GM21825 (cell line): ENCODE measurements at regions not wholly inside any gene's neighbourhood (a gene's known extent, or its start where the extent isn't known, plus 50 kb on each side); places are given as distances from the start of the nearest gene placed in this dataset.

Source experiments
- ATAC-seq: cut with Tn5 transposase; IDR thresholded peaks from one replicate; pipeline ENCODE4 v1.9.1; 2021; ENCODE audit warnings: mild to moderate bottlenecking, moderate library complexity; ENCODE audit not compliant: unreplicated experiment

DNA sequence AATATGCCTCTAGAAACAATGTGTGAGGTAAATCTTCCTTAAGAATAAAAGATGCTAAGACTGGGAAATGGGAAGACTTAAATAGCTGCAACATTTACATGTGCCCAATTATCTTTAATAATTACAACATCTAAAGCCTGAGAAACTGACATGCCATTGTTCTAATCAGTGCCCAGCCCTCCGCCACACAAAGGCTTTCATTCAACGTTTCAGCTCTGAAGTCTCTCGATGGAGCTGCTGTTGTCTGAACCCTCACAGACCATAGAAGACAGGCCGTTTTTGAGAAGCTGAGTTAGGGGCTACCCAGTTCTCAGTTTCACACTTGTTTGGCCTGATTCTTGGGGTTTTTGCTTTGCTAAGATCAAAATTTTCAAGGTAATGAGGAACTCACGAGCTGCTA lies 315.4 kb upstream of the CHST9 start:
- no peak for ATAC-seq

DNA sequence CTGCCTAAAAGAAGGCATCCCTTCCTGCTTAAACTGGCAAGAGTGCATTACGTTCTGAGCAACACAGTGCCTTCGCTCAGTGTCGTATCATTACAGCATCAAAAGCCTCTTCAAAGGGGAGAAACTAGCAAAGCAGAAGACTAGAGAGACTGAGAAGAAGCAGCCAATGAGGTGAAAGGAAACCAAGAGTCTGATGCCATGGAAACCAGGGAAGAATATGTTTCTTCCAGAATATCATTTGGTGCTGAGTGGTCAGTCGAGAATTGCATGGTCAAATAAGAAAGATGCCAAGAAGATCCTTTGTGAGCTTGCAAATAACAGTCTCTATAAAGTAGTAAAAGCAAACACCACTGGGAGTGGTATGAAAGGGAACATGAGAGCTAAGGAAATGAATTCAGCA lies 312.1 kb upstream of the CHST9 start:
- no peak for ATAC-seq

DNA sequence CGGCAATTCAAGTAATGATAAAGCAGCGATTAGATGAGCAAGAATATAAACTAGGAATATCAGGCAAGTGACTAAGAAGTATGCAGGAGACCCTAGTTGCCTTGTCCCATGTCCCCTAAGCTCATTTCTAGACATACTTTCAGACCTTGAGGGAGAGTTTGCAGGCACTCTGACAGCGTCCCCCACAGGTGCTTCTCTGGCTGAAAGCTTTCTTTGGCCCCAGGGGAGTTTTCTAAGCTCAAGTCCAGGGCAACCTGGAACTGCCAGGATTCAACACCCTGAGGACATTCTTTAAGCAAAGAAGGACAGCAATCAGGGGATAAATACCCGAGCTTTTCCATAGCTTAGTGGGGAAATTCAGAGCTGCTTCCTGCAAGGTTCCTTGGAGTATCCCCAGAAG lies 308.1 kb upstream of the CHST9 start:
- no peak for ATAC-seq

DNA sequence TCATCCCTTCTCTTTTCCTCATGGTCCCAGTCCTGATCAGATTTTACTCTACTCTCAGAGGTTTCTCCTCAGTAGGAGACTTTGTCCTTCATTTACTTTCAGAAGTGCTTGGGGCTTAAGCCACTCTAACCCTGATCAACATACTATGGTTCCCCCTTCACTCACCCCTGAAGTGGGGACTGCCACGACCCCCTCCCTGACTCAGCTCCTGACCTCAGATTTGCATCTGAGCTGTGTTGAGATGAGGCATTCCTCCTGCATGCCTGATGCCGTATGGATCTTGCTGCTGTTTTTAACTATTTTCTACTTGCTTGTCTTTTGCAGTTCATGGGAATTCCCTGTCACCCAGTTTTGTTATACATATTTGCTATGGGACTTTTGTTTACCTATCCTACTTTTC lies 306.7 kb upstream of the CHST9 start:
- no peak for ATAC-seq

DNA sequence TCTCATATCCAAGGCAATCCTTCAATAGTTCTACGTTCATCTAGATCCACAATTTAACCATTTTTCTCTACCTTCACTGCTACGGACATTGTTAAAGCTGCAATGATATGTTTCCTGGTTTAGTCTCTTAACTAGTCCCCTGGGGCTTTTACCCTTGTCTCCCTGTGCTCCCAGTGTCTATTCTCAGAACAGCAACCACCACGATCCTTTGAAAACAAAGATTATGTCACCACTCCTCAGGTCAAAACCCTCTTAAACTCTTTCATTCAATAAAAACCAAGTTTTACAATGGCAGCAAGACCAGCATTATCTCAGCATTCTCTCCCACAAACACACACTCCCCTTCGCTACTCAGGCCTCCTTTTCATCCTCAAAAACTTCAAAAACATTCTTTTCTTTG lies 298.2 kb upstream of the CHST9 start:
- no peak for ATAC-seq

DNA sequence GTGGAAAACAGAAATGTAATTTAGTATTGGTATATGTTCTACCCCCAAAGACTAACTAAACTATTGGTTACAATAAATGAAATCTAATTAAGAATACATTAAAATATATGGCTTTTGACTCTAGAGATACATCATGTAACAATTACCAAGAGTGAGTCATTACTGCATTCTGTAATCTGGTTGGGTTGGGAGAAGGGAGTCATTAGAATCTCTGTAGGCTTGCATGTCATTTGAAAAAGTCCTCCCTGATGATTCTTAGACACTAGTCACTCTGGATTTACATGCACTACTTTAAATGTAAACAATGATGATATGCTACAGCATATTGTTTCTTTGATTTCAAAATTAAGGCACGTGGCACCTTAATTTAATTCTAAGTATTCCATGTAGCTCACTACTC lies 293.4 kb upstream of the CHST9 start:
- no peak for ATAC-seq

DNA sequence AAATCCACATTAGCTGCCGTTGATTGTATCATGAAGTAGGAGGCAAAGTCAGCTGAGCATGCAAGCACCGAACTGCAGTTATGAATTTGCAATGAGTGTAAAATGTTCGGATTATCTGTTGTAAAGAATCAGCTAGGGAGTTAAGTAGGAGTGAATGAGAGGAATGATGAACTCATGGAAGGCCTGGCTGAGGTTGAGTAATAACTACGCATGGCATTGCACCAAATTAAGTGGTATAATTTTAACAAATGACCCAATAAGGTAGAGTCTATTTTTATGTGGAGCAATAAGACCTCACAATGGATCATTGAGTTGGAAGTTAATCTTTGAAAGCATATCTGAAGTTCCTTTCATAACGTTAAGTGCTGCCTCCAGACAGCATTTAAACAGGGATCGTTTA lies 288.2 kb upstream of the CHST9 start:
- ATAC-seq, result no peak

DNA sequence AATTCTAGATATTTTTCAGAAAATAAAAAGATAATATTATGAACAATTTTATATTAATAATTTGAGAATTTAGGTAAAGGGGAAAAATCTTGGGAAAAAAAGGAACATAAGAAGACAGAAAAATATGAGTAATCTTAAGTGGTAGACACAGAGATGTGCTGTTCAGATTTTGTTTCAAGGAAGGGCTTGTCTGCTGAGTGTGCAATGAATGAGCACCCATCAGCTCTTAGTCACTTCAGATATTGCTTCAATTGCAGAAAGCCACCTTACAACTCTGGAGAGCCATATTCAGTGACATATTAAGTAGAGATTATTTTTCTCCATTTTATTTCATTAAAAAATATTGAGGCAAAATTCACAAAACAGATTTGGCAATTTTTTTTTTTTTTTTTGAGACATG lies 282.0 kb upstream of the CHST9 start:
- no peak for ATAC-seq

DNA sequence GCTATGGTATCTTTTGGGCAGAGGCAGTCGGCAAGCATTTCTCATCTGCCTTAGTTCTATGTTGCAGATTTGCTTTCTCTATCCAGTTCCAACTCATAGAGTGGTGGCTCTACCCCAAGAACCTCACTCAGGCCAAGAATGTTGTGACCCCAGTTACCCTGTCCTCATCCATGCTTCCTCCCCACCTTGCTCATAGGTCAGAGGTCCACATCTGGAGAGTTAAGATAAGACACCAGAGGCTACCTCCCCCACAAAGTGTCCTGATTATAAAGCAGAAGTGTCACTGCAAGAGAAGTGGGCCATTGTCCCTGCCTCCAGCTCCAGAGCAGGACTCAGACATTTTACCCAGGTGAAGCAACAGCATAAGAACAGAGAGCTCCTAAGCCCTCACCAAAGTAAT lies 276.8 kb upstream of the CHST9 start:
- ATAC-seq, result no peak

DNA sequence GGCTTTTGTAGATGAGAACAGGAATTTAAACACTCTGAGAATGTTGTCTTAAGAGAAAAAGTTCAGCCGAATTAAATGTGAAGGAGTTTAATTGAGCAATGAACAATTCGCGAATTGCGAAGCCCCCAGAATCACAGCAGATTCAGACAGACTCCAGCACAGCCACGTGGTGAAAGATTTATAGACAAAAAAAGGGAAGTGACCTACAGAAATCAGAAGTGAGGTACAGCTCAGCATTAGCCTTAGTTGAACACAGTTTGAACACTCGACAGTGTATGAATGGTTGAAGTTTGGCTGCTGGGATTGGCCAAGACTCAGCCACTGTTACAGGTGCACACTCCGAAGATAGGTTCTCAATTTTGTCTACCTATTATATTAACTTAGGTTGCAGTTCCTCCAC lies 264.0 kb upstream of the CHST9 start:
- no peak for ATAC-seq

DNA sequence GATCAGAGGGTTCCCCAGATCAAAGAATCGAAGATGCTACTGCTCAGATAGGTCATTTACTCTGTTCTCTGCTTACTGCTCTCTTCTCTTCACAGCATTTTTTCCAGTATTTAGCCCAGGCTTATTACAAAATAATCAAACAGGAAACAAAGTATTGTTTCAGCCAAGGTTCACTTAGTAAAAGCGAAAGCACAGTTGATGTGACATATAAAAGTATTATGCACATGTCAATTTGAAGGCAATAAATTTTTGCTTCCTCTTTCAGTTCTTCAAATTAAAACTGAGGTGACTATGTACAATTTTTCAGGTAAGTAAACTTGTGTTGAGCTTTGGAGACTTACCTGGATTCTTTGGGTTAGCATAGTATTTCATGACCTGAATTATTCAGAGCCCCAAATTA lies 262.8 kb upstream of the CHST9 start:
- no peak for ATAC-seq

DNA sequence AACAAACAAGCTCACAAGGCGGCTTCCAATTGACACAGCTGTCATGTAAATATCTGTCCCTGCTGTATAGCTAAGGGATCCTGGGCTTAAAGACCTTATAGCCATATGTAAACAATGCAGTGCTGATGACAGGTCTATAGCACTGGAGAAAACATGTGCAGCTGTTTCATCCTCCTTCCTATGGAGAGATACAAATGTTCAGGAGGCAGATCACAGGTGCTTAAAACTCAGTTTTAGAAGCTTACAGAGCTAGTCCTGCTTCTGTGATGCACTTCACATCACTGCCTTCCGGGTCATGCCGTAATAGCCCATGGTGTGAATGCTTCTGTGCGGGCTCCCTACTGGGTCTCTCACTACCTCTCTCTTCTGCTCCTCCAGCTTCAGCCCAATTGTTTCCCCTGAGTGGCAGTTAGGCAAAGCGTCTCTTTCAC lies 262.4 kb upstream of the CHST9 start:
- no peak for ATAC-seq

DNA sequence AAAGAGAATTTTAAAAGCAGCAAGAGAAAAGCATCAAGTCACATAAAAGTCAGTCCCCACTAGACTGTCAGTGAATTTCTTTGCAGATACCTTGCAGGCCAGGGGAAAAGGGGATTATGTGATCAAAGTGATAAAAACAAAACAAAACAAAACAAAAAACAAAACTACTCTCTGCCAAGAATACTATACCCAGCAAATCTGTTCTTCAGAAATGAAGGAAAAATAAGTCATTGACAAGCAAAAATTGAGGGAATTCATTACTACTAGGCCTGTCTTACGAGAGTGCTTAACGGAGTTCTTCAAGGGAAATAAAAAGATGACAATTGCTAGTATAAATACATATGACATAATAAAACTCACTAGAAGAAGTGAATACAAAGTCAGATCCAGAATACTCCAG lies 245.5 kb upstream of the CHST9 start:
- ATAC-seq, result no peak

DNA sequence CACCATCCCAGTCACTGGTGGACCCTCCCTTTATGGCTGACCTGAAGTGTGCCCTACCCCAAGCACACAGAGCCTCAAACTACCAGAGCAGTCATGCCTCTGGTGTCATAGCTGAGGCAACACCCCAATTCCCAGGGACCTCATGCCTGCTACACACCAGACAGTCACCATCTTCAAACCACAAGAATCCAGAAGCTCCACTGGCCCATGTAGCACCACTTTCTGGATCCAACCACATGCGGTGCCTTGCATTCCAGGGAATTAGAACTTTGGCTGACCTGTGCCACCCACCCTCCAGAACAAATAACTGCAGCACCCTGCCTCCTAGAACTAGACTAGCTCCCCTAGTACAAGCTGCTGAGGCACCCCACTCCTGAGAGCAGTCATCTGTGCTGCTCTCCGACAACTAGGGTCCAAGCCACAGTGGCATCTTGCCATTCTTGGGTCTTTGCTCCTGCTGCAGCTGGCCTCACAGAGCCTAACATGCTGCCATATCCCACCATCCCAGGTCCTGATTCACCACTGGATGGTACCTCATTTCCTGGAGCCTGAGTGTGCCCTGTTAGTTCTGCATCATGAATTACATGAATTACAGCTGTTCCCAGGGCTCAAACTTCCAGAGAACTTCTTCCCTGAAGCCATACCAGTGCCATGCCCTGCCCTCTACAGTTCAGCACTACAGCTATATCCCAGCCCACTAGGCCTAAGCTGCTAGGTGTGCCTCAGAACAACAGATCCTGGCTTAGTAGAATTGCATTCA lies 243.8 kb upstream of the CHST9 start:
- ATAC-seq, result no peak

DNA sequence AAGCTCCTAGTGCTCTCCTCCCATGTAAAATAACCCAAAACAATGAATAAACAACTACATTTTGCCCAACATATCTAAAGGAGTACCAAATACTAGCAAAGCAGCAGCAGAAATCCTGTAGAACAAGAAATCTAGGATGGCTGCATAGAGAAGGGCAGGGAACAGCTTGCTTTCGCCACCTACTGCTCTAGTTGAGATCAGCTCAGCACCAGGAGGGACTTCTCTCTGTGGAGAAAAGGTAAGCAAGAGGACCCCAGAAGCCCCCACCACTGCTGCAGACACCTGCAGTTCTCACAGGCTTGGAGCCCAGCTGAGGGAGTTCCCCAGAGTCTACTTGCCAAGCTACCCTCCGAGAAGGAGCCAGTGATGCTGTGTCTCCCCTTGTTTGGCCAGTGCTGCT lies 243.0 kb upstream of the CHST9 start:
- no peak for ATAC-seq

DNA sequence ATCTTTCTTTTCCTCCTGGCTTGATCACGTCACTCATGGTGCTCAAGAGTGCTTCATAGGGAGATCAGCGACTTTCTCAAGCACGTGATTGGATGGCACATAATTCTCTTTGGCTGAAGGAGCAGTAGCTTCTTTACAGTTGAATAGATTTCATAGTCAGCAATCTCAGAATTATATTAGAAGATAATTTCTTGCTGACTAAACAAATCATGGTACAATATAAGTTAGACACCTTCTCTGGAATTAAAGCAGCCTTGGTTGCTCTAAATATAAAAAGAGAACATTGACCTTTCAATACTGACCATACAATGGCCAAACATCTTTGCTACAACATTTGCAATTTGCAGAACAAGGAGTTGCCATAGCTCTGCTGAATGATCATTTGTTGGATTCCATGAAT lies 238.5 kb upstream of the CHST9 start:
- no peak for ATAC-seq

DNA sequence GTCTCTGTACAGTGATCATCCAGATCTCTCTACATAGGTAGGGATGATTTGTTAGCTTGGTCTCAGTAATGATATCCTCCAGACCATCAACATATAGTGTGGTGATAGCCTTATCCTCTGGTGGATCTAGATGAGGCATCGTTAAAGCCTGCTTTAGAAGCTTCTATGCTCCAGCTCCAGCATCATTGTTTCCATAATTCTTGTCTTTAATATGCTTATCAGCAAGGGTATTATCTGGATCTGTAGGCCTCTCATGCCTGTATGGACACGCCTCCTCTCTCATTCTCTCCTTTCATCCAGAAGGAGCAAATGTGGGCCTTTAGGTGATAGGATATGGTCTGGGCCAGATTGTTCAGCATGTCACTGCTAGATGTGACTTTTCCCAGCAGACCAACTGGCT lies 234.5 kb upstream of the CHST9 start:
- no peak for ATAC-seq

DNA sequence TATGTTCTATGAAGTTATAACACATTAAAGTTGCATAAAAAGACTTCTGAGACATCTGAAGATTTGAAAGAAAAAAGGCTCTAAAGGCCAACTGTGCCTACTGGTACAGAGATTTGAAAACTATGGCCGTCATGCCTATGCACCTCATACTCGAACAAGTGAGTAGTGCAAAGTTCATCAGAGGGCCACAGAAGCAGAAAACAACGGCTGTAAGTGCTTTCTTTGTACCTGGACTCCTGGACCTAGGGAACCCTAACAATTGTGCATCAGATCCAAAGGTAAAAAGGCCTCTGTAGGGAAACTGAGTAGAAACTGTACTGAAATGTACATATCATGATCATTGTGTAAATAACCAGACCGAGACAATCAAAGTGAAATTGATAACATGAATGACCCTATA lies 230.4 kb upstream of the CHST9 start:
- no peak for ATAC-seq

DNA sequence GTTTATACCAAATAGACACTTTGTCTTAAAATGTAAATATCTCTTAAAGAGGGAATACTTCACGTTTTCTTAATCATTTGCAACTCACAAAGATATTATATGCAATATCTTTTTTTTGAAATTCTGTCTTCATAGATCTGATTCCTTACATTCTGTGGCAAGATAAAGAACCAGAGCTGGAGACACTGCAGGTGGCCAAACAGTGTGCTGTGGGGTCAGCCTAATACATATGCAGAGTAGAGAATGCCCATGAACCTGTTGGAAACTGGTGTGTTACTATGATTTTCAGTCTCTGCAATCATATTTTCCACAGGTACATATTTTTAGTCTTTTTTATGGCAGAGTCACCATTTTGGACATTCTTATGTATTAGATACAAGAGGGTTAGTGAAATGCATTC lies 229.6 kb upstream of the CHST9 start:
- ATAC-seq, result no peak

DNA sequence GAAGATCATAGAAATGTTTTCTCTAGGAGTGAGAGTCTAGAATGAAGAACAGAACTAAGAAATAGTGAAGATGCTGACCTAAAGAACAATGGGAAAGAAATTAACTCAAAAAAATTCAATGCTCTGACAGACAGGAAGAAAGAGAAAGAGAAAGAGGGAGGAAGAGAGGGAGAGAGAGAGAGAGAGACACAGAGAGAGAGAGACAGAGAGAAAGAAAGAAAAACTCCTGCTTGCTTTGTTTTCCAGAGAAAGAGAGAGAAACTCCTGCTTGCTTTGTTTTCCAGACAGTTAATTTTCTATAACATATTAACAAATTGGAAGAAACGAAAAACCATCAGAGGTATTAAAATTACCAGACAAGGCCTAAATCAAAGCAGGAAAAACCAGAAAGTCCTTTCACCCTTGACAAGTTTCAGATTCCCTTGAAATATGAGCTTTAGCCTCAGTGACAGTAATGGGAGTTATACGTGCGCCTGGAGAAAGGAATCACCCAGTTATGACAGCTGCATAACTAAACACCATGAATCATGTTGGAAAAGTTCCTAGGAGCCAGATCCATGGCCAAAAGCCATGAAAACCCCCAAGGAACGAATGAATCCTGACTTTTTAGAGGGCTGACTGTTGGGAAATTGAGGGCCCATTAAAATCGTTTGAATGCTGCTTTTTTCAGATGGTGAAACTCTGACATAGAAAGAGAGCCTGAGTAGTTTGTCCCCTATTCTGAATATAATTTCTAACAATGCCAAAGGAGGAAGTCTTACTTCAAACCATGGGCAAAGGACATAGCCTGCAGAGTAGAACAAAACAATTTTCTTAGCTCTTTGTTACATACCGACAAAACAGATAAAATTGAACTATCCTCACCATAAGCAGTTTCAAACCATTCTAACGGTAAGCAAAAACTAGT lies 228.6 kb upstream of the CHST9 start:
- ATAC-seq, result no peak

DNA sequence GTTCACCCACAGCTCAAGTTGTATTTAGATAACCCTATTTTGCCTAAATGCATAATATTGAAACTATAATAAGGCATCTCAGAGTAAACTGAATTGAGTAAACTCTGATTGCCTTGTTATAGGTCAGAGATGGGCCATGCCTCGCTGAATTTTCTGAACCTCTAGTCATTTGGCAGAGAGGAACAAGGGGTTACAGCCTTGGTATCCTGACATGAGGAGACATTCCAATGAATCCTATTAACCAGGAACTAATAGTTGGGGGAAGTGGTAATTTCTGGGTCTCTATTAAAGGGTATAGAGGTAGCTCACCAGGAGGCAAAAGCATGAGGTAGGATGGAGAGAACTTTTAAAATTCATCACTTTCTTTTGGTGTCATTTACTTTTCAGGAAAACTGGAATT lies 227.4 kb upstream of the CHST9 start:
- ATAC-seq, result no peak

DNA sequence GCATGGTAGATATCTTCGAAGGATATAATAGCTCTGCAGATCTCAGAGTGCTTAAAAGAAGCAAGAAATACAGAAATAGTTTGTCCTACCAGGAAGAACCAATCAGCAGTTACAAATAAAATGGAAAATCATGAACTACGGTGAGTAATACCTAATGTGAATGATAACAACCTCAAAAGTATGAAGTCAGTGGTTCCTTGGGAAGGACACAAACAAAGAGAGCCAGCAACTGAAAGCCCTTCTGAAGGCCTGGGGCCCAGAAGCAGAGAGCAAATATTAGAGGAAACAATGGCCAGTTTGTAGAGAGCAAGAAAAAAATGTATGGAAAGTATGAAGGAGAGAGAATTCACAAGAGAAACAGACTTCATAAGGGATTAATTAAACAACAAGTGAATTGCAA lies 226.8 kb upstream of the CHST9 start:
- ATAC-seq, result no peak
